Liver (tissue), 8 donors: ENCODE measurements at regions not wholly inside any gene's neighbourhood (a gene's known extent, or its start where the extent isn't known, plus 50 kb on each side); places are given as distances from the start of the nearest gene placed in this dataset.

Source experiments
- DNase-seq: peaks from one replicate; pipeline ENCODE4 v3.0.0-alpha.2; 2017; ENCODE audit warnings: low spot score
- H3K27ac ChIP-seq, 2 donors: one replicate each; pipeline ENCODE4 v1.7.0; 2013; ENCODE audit warnings: inconsistent platforms in 2 of 2, low read length in 2 of 2, control low read depth in 1 of 2, low read depth in 1 of 2, mild to moderate bottlenecking in 1 of 2
- H3K27me3 ChIP-seq, 4 donors: one replicate each; pipeline versions ENCODE4 v1.6.1 to v1.7.0; 2013; ENCODE audit warnings: low read length in 3 of 4, inconsistent platforms in 1 of 4, mild to moderate bottlenecking in 1 of 4, moderate library complexity in 1 of 4; ENCODE audit not compliant: control insufficient read depth in 4 of 4, insufficient read depth in 4 of 4
- H3K36me3 ChIP-seq, 4 donors: one replicate each; pipeline versions ENCODE4 v1.6.1 to v1.7.0; 2013; ENCODE audit warnings: low read length in 3 of 4, mild to moderate bottlenecking in 3 of 4, low read depth in 1 of 4, moderate library complexity in 1 of 4; ENCODE audit not compliant: control insufficient read depth in 4 of 4, insufficient read depth in 3 of 4
- H3K4me1 ChIP-seq, 4 donors: one replicate each; pipeline versions ENCODE4 v1.6.1 to v1.7.0; 2013; ENCODE audit warnings: low read length in 3 of 4, mild to moderate bottlenecking in 3 of 4, moderate library complexity in 1 of 4; ENCODE audit not compliant: control insufficient read depth in 4 of 4, insufficient read depth in 4 of 4
- H3K4me3 ChIP-seq, 3 donors: one replicate each; pipeline versions ENCODE4 v1.6.1 to v1.7.0; 2013; ENCODE audit warnings: low read length in 3 of 3, control low read depth in 1 of 3, low read depth in 1 of 3, mild to moderate bottlenecking in 1 of 3
- H3K9ac ChIP-seq, 2 donors: one replicate each; pipeline ENCODE4 v1.7.0; 2013; ENCODE audit warnings: low read length in 2 of 2, mild to moderate bottlenecking in 2 of 2, moderate library complexity in 2 of 2, control low read depth in 1 of 2, low read depth in 1 of 2
- H3K9me3 ChIP-seq, 4 donors: one replicate each; pipeline versions ENCODE4 v1.6.1 to v1.7.0; 2013; ENCODE audit warnings: low read length in 3 of 4; ENCODE audit not compliant: control insufficient read depth in 4 of 4
- CTCF ChIP-seq: fragments of 150-350 bp; IDR thresholded peaks from 2 replicates; pipeline ENCODE4 v1.5.1; 2017; ENCODE audit warnings: improper control_type of control experiment, low read depth, low read length; ENCODE audit not compliant: missing input control
- EGR1 ChIP-seq, 2 donors: IDR thresholded peaks; 2 replicates each; pipeline ENCODE4 v1.6.1; 2016 to 2018; ENCODE audit warnings: antibody characterized with exemption in 2 of 2, low read depth in 2 of 2
- FOXA1 ChIP-seq: IDR thresholded peaks from 2 replicates; pipeline ENCODE4 v1.6.1; 2016; ENCODE audit warnings: antibody characterized with exemption
- FOXA2 ChIP-seq: IDR thresholded peaks from 2 replicates; pipeline ENCODE4 v1.6.1; 2016; ENCODE audit warnings: antibody characterized with exemption
- GABPA ChIP-seq, 2 donors: IDR thresholded peaks in 1 of 2; conservative IDR thresholded peaks in 1 of 2; 2 replicates each; pipeline ENCODE4 v1.6.1; 2016; ENCODE audit warnings: antibody characterized with exemption in 2 of 2, mild to moderate bottlenecking in 1 of 2, moderate library complexity in 1 of 2
- HNF4A ChIP-seq, 2 donors: conservative IDR thresholded peaks; 2 replicates each; pipeline ENCODE4 v1.6.1; 2016; ENCODE audit warnings: antibody characterized with exemption in 2 of 2, mild to moderate bottlenecking in 2 of 2
- HNF4G ChIP-seq: IDR thresholded peaks from 2 replicates; pipeline ENCODE4 v1.6.1; 2016; ENCODE audit warnings: antibody characterized with exemption
- NR2F2 ChIP-seq: IDR thresholded peaks from 2 replicates; pipeline ENCODE4 v1.6.1; 2016; ENCODE audit warnings: antibody characterized with exemption
- RAD21 ChIP-seq, 2 donors: IDR thresholded peaks; 2 replicates each; pipeline ENCODE4 v1.6.1; 2016; ENCODE audit warnings: antibody characterized with exemption in 2 of 2, mild to moderate bottlenecking in 2 of 2
- RXRA ChIP-seq, 2 donors: IDR thresholded peaks; 2 replicates each; pipeline ENCODE4 v1.6.1; 2017 to 2018; ENCODE audit warnings: antibody characterized with exemption in 2 of 2, mild to moderate bottlenecking in 1 of 2
- SP1 ChIP-seq: IDR thresholded peaks from 2 replicates; pipeline ENCODE4 v1.6.1; 2018; ENCODE audit warnings: antibody characterized with exemption, mild to moderate bottlenecking
- TAF1 ChIP-seq: conservative IDR thresholded peaks from 2 replicates; pipeline ENCODE4 v1.6.1; 2016; ENCODE audit warnings: antibody characterized with exemption, mild to moderate bottlenecking
- WGBS: extraction: QIAGEN DNeasy Blood & Tissue Kit; methylation state at CpG from one replicate; pipeline ENCODE4 v1.1.7; 2013; 5-methylcytosine and 5-hydroxymethylcytosine counted together
- TF ChIP-seq, protein P1 (sequence below): IDR thresholded peaks from 2 replicates; pipeline ENCODE4 v1.6.1; 2016; ENCODE audit warnings: antibody characterized with exemption, mild to moderate bottlenecking
- TF ChIP-seq, protein P2 (sequence below): IDR thresholded peaks from 2 replicates; pipeline ENCODE4 v1.6.1; 2016; ENCODE audit warnings: antibody characterized with exemption
- donor health status: healthy.
- donor health status: healthy.
- donor health status: healthy.
- donor health status: healthy.
- donor health status: healthy.

DNA sequence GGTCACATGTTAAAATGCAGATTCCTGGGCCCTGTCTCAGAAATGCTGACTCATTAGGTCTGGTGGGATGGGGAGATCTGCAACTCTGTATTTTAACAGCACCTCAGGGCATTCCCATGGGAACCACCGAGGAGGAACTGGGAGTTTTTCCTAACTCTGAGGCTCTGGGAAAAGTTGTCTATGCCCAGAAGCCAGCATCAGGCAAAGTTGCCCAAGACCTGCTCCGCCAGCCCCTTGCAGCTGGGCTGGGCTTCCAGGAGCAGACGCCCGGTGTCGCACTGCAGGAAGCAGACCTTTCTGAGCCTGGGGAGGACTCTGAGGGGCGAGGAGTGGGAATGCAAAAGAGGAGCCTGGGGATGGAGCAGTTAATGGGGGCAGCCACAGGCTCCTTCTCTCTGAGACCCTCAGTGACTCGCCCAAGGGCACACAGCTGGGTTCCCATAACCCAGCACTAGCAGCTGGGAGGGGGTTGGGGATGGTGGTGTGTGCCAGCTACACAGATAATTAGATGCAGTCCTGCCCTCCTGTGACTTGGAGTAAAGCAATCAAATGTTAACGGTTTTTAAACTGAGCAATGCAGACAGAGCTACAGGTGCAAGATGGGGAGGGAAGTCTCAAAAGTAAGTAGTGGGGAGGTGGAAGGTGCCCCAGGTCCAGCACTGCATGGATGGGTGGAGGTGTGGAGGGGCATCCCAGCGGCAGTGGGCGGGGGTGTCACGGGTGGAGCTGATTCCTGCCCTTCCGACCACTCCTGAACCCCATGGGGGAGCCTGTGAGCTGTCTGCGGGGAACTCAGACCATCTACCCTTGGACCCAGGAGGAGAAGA is 100.4 kb downstream of the LSM3 start:
- WGBS = 56% methylated on average over 13 of the region's 13 CpGs
- Histone ChIP-seq H3K4me1 (no peaks in the 10 kb centered on the region), H3K4me3 (no peak overlapping the region), H3K27me3 (peaks cover 0 to 5% (median 0%) of the 10 kb centered on the region in 4 donors), H3K9me3 (no peaks in the 10 kb centered on the region), H3K9ac (no peak overlapping the region), H3K27ac (no peak overlapping the region), H3K36me3 (no peaks in the 10 kb centered on the region)
- TF ChIP-seq HNF4G (no peak), EGR1 (IDR thresholded peaks at IDR 0.05; ENCODE audit: low read depth in 2 of 2) (no peak), CTCF (no peak), RAD21 (IDR thresholded peaks at IDR 0.05) (no peak), TAF1 (no peak), FOXA2 (no peak), GABPA (IDR thresholded peaks at IDR 0.05 in 1 of 2, conservative IDR thresholded peaks at IDR 0.05 in 1 of 2) (no peak), NR2F2 (no peak), SP1 (no peak)
- DNase-seq = no peak

GRCh38 chr3:14279626-14280061 is 101.0 kb downstream of the LSM3 start:
- 82% methylated on average over 11 of the region's 11 CpGs for WGBS
- DNase-seq = no peak
- H3K4me1 ChIP-seq = no peaks in the 10 kb centered on the region

GRCh38 chr3:14280326-14280725 is 101.7 kb downstream of the LSM3 start:
- Histone ChIP-seq H3K27me3 (peaks cover 0 to 5% (median 0%) of the 10 kb centered on the region in 4 donors), H3K9ac (no peak overlapping the region), H3K4me3 (no peak overlapping the region), H3K9me3 (no peaks in the 10 kb centered on the region), H3K36me3 (no peaks in the 10 kb centered on the region), H3K27ac (no peak overlapping the region), H3K4me1 (no peaks in the 10 kb centered on the region)
- TF ChIP-seq, protein P1, sequence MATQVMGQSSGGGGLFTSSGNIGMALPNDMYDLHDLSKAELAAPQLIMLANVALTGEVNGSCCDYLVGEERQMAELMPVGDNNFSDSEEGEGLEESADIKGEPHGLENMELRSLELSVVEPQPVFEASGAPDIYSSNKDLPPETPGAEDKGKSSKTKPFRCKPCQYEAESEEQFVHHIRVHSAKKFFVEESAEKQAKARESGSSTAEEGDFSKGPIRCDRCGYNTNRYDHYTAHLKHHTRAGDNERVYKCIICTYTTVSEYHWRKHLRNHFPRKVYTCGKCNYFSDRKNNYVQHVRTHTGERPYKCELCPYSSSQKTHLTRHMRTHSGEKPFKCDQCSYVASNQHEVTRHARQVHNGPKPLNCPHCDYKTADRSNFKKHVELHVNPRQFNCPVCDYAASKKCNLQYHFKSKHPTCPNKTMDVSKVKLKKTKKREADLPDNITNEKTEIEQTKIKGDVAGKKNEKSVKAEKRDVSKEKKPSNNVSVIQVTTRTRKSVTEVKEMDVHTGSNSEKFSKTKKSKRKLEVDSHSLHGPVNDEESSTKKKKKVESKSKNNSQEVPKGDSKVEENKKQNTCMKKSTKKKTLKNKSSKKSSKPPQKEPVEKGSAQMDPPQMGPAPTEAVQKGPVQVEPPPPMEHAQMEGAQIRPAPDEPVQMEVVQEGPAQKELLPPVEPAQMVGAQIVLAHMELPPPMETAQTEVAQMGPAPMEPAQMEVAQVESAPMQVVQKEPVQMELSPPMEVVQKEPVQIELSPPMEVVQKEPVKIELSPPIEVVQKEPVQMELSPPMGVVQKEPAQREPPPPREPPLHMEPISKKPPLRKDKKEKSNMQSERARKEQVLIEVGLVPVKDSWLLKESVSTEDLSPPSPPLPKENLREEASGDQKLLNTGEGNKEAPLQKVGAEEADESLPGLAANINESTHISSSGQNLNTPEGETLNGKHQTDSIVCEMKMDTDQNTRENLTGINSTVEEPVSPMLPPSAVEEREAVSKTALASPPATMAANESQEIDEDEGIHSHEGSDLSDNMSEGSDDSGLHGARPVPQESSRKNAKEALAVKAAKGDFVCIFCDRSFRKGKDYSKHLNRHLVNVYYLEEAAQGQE = no peak
- no peak for TF ChIP-seq RXRA (IDR thresholded peaks at IDR 0.05)
- no peak for TF ChIP-seq HNF4A (conservative IDR thresholded peaks at IDR 0.05)
- TF ChIP-seq FOXA1 = no peak
- TF ChIP-seq, protein P2, sequence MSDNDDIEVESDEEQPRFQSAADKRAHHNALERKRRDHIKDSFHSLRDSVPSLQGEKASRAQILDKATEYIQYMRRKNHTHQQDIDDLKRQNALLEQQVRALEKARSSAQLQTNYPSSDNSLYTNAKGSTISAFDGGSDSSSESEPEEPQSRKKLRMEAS = no peak
- no peak for TF ChIP-seq FOXA2
- TF ChIP-seq SP1 = no peak
- 59% methylated on average over 2 of the region's 2 CpGs for WGBS
- DNase-seq = no peak

More at GRCh38 chr3:14279626-14280061, 101.0 kb downstream of the LSM3 start:
- Histone ChIP-seq H3K36me3 (no peaks in the 10 kb centered on the region), H3K4me3 (no peak overlapping the region), H3K27me3 (peaks cover 0 to 5% (median 0%) of the 10 kb centered on the region in 4 donors), H3K9me3 (no peaks in the 10 kb centered on the region), H3K27ac (no peak overlapping the region), H3K9ac (no peak overlapping the region)
- TF ChIP-seq HNF4A (conservative IDR thresholded peaks at IDR 0.05) = no peak
